Stimulated activated CD8-positive, alpha-beta memory T cell treated with anti-CD3 and anti-CD28 coated beads, Interleukin-15, amount 100 ng/mL, for 48 hours (primary cell): ENCODE measurements at regions not wholly inside any gene's neighbourhood (a gene's known extent, or its start where the extent isn't known, plus 50 kb on each side); places are given as distances from the start of the nearest gene placed in this dataset.
A peak's percentile ranks its signal among the peaks of the same experiment; 100 is the strongest.
"Not testable (repeated sequence)": the region's sequence is repeated elsewhere in the genome, so short reads cannot be mapped to it uniquely, and the experiment has no call there.

Experiments used
- DNase-seq, 2 donors: peaks; one replicate each; pipeline ENCODE4 v3.0.0-alpha.2; 2020; ENCODE audit warnings: low read depth in 2 of 2

DNA sequence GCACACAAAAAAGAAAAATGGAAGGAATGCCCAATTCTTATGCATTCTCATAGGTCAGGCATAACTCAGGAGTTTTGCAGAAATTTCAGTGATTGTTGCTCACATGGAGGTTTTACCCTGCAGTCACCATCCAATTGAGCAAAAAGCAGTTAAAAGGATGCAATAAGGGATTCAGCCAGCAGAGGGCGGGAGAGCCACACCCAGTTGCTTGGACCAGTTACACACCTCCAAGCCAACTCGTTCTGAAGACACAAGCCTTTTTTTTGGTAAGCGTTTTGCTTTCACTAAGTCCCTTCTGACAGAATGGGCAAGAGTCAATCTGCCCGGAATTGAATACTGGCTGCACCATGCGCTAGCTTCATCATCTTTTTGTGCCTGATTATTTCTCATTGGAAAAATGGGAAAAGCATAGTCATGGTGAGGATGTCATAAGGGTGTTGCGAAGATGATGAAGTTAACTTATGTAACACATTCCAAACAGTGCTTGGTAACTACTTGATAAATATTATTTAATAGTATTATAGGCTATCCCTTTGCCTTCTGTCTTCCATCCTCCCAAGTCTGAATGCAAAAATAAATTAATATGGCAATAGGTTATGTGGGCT, 154.4 kb upstream of the SGO1 start:
- DNase-seq, result peak; percentile 21 to 28

- DNase-seq, result no peak
Measured at GRCh38 chr3:20336572-20336971, 150.6 kb upstream of the SGO1 start.

DNA sequence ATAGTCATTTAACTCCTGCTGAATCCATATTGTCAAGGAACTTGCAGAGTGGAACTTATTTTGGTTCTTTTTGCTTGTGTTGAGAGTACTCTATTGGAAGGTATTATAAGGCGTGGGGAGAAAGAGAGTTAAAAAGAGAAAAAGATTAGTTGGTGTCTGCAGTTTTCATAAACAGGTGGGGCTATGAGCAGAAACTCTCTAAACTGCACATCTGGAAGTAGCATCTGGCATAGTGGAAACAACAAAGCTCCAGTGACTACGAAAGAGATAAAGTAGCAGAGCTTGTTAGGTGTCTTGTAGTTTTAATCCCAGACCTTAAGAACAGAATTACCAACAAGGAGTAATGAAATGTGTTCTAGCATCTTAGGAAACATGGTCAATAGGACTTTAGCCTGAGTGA, 148.8 kb upstream of the SGO1 start:
- DNase-seq, result no peak

- DNase-seq, result no peak
Measured at GRCh38 chr3:20327889-20328288, 141.9 kb upstream of the SGO1 start.

DNA sequence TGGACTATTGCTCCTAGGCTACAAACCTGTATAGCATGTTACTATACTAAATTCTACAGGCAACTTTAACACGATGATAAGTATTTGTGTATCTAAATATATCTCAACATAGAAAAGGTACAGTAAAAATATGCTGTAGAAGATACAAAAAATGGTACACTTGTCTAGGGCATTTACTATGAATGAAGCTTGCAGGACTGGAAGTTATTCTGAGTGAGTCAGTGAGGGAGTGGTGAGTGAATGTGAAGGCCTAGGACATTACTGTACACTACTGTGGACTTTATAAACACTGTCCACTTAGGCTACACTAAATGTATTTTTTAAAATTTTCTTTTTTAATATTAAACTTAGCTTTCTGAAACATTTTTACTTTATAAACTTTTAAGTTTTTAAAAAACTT, 140.5 kb upstream of the SGO1 start:
- DNase-seq, result no peak

- DNase-seq, result no peak
Measured at GRCh38 chr3:20325563-20325962, 139.6 kb upstream of the SGO1 start.

DNA sequence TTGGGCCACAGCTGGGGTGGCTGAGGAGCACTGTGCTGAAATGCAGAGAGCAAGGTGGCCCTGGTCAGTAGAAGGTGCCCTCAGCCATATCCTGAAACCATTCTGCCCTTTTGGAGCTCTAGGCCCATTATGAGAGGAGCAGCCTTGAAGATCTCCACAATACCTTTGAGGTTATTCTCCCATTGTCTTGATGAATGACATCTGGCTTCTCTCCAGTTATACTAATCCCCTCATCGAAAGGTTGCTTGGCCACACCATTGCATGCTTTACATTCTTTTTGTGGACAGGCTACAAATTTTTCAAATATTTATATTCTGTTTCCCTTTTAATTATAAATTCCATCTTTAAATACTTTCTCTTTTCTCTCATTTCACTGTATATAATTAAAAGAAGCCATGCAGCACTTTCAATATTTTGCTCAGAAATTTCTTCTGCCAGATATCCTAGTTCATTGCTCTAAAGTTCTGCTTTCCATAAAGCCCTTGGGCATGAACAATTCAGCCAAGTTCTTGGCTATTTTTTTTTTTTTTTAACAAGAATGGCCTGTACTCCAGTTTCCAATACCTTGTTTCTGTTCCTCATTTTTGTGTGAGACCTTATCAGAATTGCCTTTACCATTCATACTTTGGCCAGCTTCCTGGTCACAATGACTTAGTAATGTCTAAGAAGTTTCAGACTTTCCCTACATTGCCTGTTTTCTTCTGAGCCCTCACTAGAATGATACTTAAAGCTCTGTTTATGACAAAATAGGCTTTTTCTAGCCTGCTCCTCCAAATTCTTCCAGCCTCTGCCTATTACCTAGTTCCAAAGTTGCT, 138.9 kb upstream of the SGO1 start:
- DNase-seq, result no peak

- no peak for DNase-seq
Measured at GRCh38 chr3:20323307-20323927, 137.4 kb upstream of the SGO1 start.

- no peak for DNase-seq
Measured at GRCh38 chr3:20322085-20322484, 136.1 kb upstream of the SGO1 start.

- no peak for DNase-seq
Measured at GRCh38 chr3:20321391-20322047, 135.5 kb upstream of the SGO1 start.

- no peak for DNase-seq
Measured at GRCh38 chr3:20320489-20320888, 134.5 kb upstream of the SGO1 start.

- no peak for DNase-seq
Measured at GRCh38 chr3:20319551-20319950, 133.5 kb upstream of the SGO1 start.

- no peak for DNase-seq
Measured at GRCh38 chr3:20317616-20318015, 131.6 kb upstream of the SGO1 start.

- no peak for DNase-seq
Measured at GRCh38 chr3:20316238-20316637, 130.2 kb upstream of the SGO1 start.

GRCh38 chr3:20310629-20311028, 124.6 kb upstream of the SGO1 start:
- DNase-seq, result no peak

GRCh38 chr3:20307383-20307782, 121.4 kb upstream of the SGO1 start:
- no peak for DNase-seq

- DNase-seq, result no peak
Measured at GRCh38 chr3:20305647-20306046, 119.6 kb upstream of the SGO1 start.

- DNase-seq, result no peak
Measured at GRCh38 chr3:20302766-20303165, 116.8 kb upstream of the SGO1 start.

DNA sequence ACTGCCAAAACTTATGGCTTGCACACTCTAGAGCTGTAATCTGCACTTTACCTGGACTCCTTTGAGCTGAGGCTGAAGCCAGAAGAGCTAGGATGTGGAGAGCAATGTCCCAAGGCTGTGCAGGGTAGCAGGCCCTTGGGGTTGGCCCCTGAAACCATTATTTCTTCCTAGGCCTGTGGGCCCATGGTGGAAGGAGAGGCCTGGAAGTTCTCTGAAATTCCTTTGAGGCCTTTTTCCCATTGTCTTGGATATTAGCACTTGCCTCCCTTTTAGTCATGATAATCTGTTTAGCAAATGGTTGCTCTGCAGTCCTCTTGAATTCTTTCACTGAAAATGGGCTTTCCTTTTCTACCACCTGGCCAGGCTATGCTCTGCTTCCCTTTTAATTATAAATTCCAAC, 102.0 kb upstream of the SGO1 start:
- DNase-seq, result no peak

GRCh38 chr3:20280257-20280656, 94.3 kb upstream of the SGO1 start:
- no peak for DNase-seq

- DNase-seq, result not testable (repeated sequence)
Measured at GRCh38 chr3:20265977-20266376, 80.0 kb upstream of the SGO1 start.

- DNase-seq, result no peak
Measured at GRCh38 chr3:20264900-20265567, 79.0 kb upstream of the SGO1 start.
